WERI-Rb-1 (cell line): ENCODE measurements at regions not wholly inside any gene's neighbourhood (a gene's known extent, or its start where the extent isn't known, plus 50 kb on each side); places are given as distances from the start of the nearest gene placed in this dataset.

Experiments
- DNase-seq: peaks from one replicate; pipeline ENCODE4 v3.0.0-alpha.2; 2020
- H3K27ac ChIP-seq: fragments of 250-450 bp; sonication (Bioruptor Pico); 2 replicates; pipeline ENCODE4 v1.5.1; 2020; ENCODE audit warnings: mild to moderate bottlenecking, moderate library complexity
- H3K27me3 ChIP-seq: fragments of 250-450 bp; sonication (Bioruptor Pico); 2 replicates; pipeline ENCODE4 v1.5.1; 2021; ENCODE audit warnings: mild to moderate bottlenecking, low read depth, moderate library complexity; ENCODE audit not compliant: insufficient read depth, severe bottlenecking
- H3K36me3 ChIP-seq: fragments of 250-450 bp; sonication (Bioruptor Pico); 2 replicates; pipeline ENCODE4 v1.5.1; 2020; ENCODE audit warnings: mild to moderate bottlenecking, moderate library complexity
- H3K4me3 ChIP-seq: 2 replicates; pipeline ENCODE4 v1.5.1; 2011; ENCODE audit warnings: low read depth, mild to moderate bottlenecking, control low read depth, low read length
- H3K9me3 ChIP-seq: fragments of 250-450 bp; sonication (Bioruptor Pico); 2 replicates; pipeline ENCODE4 v1.5.1; 2021; ENCODE audit warnings: mild to moderate bottlenecking, moderate library complexity; ENCODE audit not compliant: severe bottlenecking
- CTCF ChIP-seq: IDR thresholded peaks from 2 replicates; pipeline ENCODE4 v1.5.1; 2011; ENCODE audit warnings: low read depth, mild to moderate bottlenecking, control low read depth, inconsistent platforms, low read length

- Histone ChIP-seq H3K27me3 (peaks cover 71% of the 10 kb centered on the region), H3K9me3 (no peaks in the 10 kb centered on the region), H3K4me3 (no peak overlapping the region), H3K27ac (no peak overlapping the region), H3K36me3 (no peaks in the 10 kb centered on the region)
- no peak for TF ChIP-seq CTCF
- DNase-seq = no peak
Observed at GRCh38 chr14:101056446-101056845, 152.9 kb upstream of the RTL1 start.

DNA sequence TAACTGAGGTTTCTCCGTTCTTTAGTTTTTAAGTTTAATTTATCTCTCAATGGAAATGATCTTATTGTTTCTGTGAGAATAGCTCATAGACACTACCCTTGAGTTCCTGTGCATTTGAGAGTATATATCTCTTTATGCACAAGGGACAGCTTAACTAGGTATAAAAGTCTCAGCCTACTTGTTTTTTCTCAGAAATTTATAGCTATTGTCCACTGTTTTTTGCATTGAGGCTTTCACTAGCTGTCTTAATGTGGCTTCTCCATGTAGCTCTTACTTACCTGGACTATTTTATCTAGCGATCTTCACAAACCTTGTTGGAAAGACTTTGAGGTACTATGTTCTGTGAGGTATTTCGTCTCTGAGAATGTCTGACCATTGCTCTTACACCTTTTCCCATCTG lies 153.9 kb upstream of the RTL1 start:
- TF ChIP-seq CTCF = no peak
- no peak overlapping the region for H3K4me3 ChIP-seq
- no peak overlapping the region for H3K27ac ChIP-seq
- H3K9me3 ChIP-seq = no peaks in the 10 kb centered on the region
- peaks cover 71% of the 10 kb centered on the region for H3K27me3 ChIP-seq
- no peaks in the 10 kb centered on the region for H3K36me3 ChIP-seq
- DNase-seq = no peak

- no peak for DNase-seq
- no peak for TF ChIP-seq CTCF
Observed at GRCh38 chr14:101058571-101058970, 155.0 kb upstream of the RTL1 start.

GRCh38 chr14:101060171-101060601 lies 156.7 kb upstream of the RTL1 start:
- Histone ChIP-seq H3K36me3 (no peaks in the 10 kb centered on the region), H3K27me3 (peaks cover 78% of the 10 kb centered on the region), H3K27ac (no peak overlapping the region), H3K9me3 (no peaks in the 10 kb centered on the region), H3K4me3 (no peak overlapping the region)
- TF ChIP-seq CTCF = no peak
- no peak for DNase-seq

More at GRCh38 chr14:101058571-101058970, 155.0 kb upstream of the RTL1 start:
- H3K27me3 ChIP-seq = peaks cover 74% of the 10 kb centered on the region
- H3K36me3 ChIP-seq = no peaks in the 10 kb centered on the region
- H3K27ac ChIP-seq = no peak overlapping the region
- H3K9me3 ChIP-seq = no peaks in the 10 kb centered on the region
- H3K4me3 ChIP-seq = no peak overlapping the region

DNA sequence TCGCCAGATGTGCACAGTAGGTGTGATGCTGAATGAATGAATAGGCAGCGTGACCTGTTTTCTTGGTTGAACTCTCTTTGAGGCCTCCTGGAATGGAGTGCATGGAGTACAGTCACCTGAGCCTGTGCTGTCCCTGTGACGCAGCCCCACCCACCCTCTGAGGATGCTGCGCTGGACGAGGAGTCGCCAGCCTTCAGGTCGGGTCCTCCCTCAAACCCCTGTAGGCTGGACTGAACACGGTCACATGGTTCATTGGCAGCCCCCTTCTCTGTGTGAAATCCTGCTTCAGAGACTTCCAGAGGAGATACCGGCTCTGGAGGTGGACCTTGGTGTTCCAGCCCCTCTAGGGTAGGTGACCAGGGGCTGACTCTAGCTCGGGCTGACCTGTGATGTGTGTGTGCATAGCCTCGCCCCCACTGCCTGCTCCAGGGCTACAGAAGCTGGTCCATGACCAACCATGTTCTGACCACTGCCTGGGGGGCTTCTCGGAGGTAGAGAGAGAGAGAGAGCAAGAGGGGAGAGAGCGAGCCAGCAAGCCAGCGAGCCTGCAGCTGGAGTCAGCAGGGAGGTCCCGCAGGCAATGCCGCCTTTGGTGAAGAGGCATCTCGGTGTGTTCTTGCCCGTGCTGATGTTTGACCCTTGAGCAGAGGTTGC lies 158.0 kb upstream of the RTL1 start:
- Histone ChIP-seq H3K4me3 (no peak overlapping the region), H3K9me3 (no peaks in the 10 kb centered on the region), H3K36me3 (no peaks in the 10 kb centered on the region), H3K27me3 (peaks cover 81% of the 10 kb centered on the region), H3K27ac (no peak overlapping the region)
- DNase-seq = no peak
- no peak for TF ChIP-seq CTCF

DNA sequence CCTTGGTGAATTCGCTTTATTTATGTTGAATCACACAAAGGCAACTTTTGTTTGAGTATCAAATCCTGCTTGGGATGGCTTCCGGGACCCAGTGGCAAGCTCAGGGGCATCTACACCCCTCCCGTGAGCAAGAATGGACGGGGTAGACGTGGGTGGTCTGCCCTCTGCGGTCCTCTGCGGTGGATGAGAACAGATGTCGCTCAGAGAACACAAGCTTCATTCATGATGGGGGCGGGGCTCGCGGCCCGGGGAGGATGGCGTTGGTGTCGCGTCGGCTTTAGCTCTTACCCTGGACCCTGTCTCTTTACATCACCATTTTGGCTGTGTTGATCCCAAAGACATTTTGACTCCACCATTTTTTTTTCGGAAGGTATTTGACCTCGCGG lies 158.5 kb upstream of the RTL1 start:
- no peak for DNase-seq
- no peak for TF ChIP-seq CTCF
- Histone ChIP-seq H3K4me3 (no peak overlapping the region), H3K27me3 (peaks cover 86% of the 10 kb centered on the region), H3K9me3 (no peaks in the 10 kb centered on the region), H3K36me3 (no peaks in the 10 kb centered on the region), H3K27ac (no peak overlapping the region)
